GM23338 (cell line): ENCODE measurements at regions not wholly inside any gene's neighbourhood (a gene's known extent, or its start where the extent isn't known, plus 50 kb on each side); places are given as distances from the start of the nearest gene placed in this dataset.

Experiments used
- ATAC-seq: fragments of 200-7000 bp; cut with Tn5 transposase; 3 replicates; pipeline ENCODE4 v1.9.1; 2020
- DNase-seq: peaks from one replicate; pipeline ENCODE4 v3.0.0-alpha.2; 2015; ENCODE audit warnings: low spot score
- H2AFZ ChIP-seq: fragments of 200-600 bp; sonication (generic); 2 replicates; pipeline ENCODE4 v1.8.0; 2016; ENCODE audit warnings: antibody characterized with exemption, mild to moderate bottlenecking, moderate library complexity
- H3F3A ChIP-seq: fragments of 200-600 bp; sonication (generic); replicated peaks from 2 replicates; pipeline ENCODE4 v1.8.0; 2017; ENCODE audit warnings: antibody characterized with exemption, mixed run types, low read depth
- H3K27ac ChIP-seq: fragments of 200-600 bp; sonication (generic); 2 replicates; pipeline ENCODE4 v1.6.1; 2016; ENCODE audit warnings: low read depth
- H3K27me3 ChIP-seq: fragments of 200-600 bp; sonication (generic); 2 replicates; pipeline ENCODE4 v1.8.0; 2016; ENCODE audit warnings: mild to moderate bottlenecking, mixed run types, moderate library complexity; ENCODE audit not compliant: insufficient read depth
- H3K36me3 ChIP-seq: fragments of 200-600 bp; sonication (generic); 2 replicates; pipeline ENCODE4 v1.8.0; 2016; ENCODE audit warnings: mild to moderate bottlenecking; ENCODE audit not compliant: insufficient read depth
- H3K4me1 ChIP-seq: fragments of 200-600 bp; sonication (generic); 2 replicates; pipeline ENCODE4 v1.8.0; 2016; ENCODE audit warnings: mild to moderate bottlenecking, moderate library complexity; ENCODE audit not compliant: insufficient read depth
- H3K4me2 ChIP-seq: fragments of 200-600 bp; sonication (generic); 2 replicates; pipeline ENCODE4 v1.7.1; 2017; ENCODE audit warnings: mixed run types
- H3K4me3 ChIP-seq: fragments of 200-600 bp; sonication (generic); 2 replicates; pipeline ENCODE4 v1.6.1; 2016; ENCODE audit warnings: mixed run types
- H3K79me2 ChIP-seq: fragments of 200-600 bp; sonication (generic); replicated peaks from 2 replicates; pipeline ENCODE4 v1.8.0; 2017; ENCODE audit warnings: mild to moderate bottlenecking; ENCODE audit not compliant: insufficient read depth
- H3K9me2 ChIP-seq: fragments of 200-600 bp; sonication (generic); 2 replicates; pipeline ENCODE4 v1.8.0; 2017; ENCODE audit not compliant: insufficient read depth
- H4K20me1 ChIP-seq: fragments of 200-600 bp; sonication (generic); replicated peaks from 2 replicates; pipeline ENCODE4 v1.8.0; 2017; ENCODE audit warnings: mild to moderate bottlenecking; ENCODE audit not compliant: insufficient read depth
- H3K27ac Mint-ChIP-seq: 2 replicates; pipeline ENCODE4 v1.8.0; 2020; ENCODE audit warnings: inconsistent platforms, mild to moderate bottlenecking, moderate library complexity, mixed read lengths
- H3K27me3 Mint-ChIP-seq: 3 replicates; pipeline ENCODE4 v1.8.0; 2022; ENCODE audit warnings: low read depth, mild to moderate bottlenecking, moderate library complexity, mixed read lengths, inconsistent platforms; ENCODE audit not compliant: insufficient read depth, poor library complexity
- H3K36me3 Mint-ChIP-seq: 3 replicates; pipeline ENCODE4 v1.8.0; 2021; ENCODE audit warnings: low read depth, mild to moderate bottlenecking, inconsistent platforms, moderate library complexity, mixed read lengths
- H3K4me1 Mint-ChIP-seq: 3 replicates; pipeline ENCODE4 v1.8.0; 2020; ENCODE audit warnings: mild to moderate bottlenecking, inconsistent platforms, mixed read lengths
- H3K4me3 Mint-ChIP-seq: 3 replicates; pipeline ENCODE4 v1.8.0; 2021; ENCODE audit warnings: moderate library complexity, mild to moderate bottlenecking, inconsistent platforms, mixed read lengths
- H3K9me3 Mint-ChIP-seq: 3 replicates; pipeline ENCODE4 v1.8.0; 2020; ENCODE audit warnings: moderate library complexity, mild to moderate bottlenecking, inconsistent platforms, mixed read lengths
- CREB1 ChIP-seq: fragments of 250-450 bp; sonication (Bioruptor Pico); IDR thresholded peaks from 2 replicates; pipeline ENCODE4 v1.5.0; 2020; ENCODE audit warnings: low read depth, mild to moderate bottlenecking, moderate library complexity
- EZH2 ChIP-seq: fragments of 200-600 bp; sonication (generic); IDR thresholded peaks from one replicate; pipeline ENCODE4 v1.8.0; 2017; ENCODE audit warnings: antibody characterized with exemption, mild to moderate bottlenecking, low read depth; ENCODE audit not compliant: unreplicated experiment
- EZH2phosphoT487 ChIP-seq: fragments of 200-600 bp; sonication (generic); IDR thresholded peaks from one replicate; pipeline ENCODE4 v1.8.1; 2018; ENCODE audit warnings: antibody characterized with exemption; ENCODE audit not compliant: unreplicated experiment
- JUNB ChIP-seq: IDR thresholded peaks from one replicate; pipeline ENCODE4 v1.6.1; 2016; ENCODE audit warnings: antibody characterized with exemption; ENCODE audit not compliant: unreplicated experiment
- NANOG ChIP-seq: IDR thresholded peaks from 2 replicates; pipeline ENCODE4 v1.6.1; 2016; ENCODE audit warnings: antibody characterized with exemption, borderline replicate concordance
- POLR2AphosphoS5 ChIP-seq: IDR thresholded peaks from 2 replicates; pipeline ENCODE4 v1.6.1; 2016; ENCODE audit warnings: antibody characterized with exemption, low read depth
- STAT1 ChIP-seq: IDR thresholded peaks from one replicate; pipeline ENCODE4 v1.6.1; 2016; ENCODE audit warnings: antibody characterized with exemption; ENCODE audit not compliant: unreplicated experiment
- ZNF114 ChIP-seq: fragments of 250-450 bp; sonication (Bioruptor Pico); IDR thresholded peaks from 2 replicates; pipeline ENCODE4 v1.5.0; 2020; ENCODE audit warnings: mild to moderate bottlenecking, moderate library complexity
- ZNF331 ChIP-seq: fragments of 250-450 bp; sonication (Bioruptor Pico); IDR thresholded peaks from 2 replicates; pipeline ENCODE4 v1.5.0; 2020; ENCODE audit warnings: low read depth, mild to moderate bottlenecking, moderate library complexity
- TF ChIP-seq, protein P1 (sequence below), 2 experiments: fragments of 200-600 bp in 1 of 2; sonication (generic) in 1 of 2; conservative IDR thresholded peaks; 2 replicates each; pipeline versions ENCODE4 v1.5.1 to v1.6.1; 2016 to 2017; ENCODE audit warnings: antibody characterized with exemption in 2 of 2, low read depth in 2 of 2, mild to moderate bottlenecking in 2 of 2, moderate library complexity in 1 of 2
- TF ChIP-seq, protein P2 (sequence below): IDR thresholded peaks from one replicate; pipeline ENCODE4 v1.6.1; 2018; ENCODE audit warnings: antibody characterized with exemption; ENCODE audit not compliant: unreplicated experiment
- TF ChIP-seq, protein P3 (sequence below): IDR thresholded peaks from 2 replicates; pipeline ENCODE4 v1.6.1; 2016; ENCODE audit warnings: antibody characterized with exemption

DNA sequence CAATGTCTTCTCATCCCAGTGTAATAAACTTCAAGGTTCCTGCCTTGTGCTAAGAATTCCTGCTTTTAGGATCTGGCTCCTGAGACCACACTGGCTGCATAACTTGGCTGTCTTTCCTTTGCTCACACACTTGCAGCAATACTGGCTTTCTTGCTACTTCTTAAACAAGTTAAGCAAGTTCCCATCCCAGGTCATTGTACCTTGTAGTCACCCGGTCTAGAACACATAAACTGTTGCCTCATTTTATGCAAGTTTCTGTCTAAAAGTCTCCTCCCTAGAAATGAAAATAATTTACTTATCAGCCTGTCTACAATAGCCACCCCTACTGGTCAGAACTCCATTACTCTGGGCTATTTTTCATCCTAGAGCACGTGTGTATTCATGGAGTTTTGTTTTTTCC, 887.9 kb upstream of the FAM98A start:
- peak overlapping the region; percentile 53 for H2AFZ ChIP-seq
- H3F3A ChIP-seq: no peaks in the 10 kb centered on the region
- no peaks in the 10 kb centered on the region for H3K36me3 Mint-ChIP-seq
- H3K79me2 ChIP-seq: no peaks in the 10 kb centered on the region
- H3K4me1 ChIP-seq: no peaks in the 10 kb centered on the region
- H3K27ac ChIP-seq: no peak overlapping the region
- H3K4me3 Mint-ChIP-seq: no peak overlapping the region
- DNase-seq (no peak), ATAC-seq (no peak)
- no peaks in the 10 kb centered on the region for H3K9me3 Mint-ChIP-seq
- H3K9me2 ChIP-seq: no peaks in the 10 kb centered on the region
- no peaks in the 10 kb centered on the region for H3K36me3 ChIP-seq
- H3K4me3 ChIP-seq: no peak overlapping the region
- no peak overlapping the region for H3K27ac Mint-ChIP-seq
- H3K4me1 Mint-ChIP-seq: no peaks in the 10 kb centered on the region
- H3K4me2 ChIP-seq: no peak overlapping the region
- no peaks in the 10 kb centered on the region for H4K20me1 ChIP-seq
- TF ChIP-seq NANOG (no peak), ZNF331 (CRISPR knock-in tag) (no peak), JUNB (no peak)
- TF ChIP-seq, protein P1, sequence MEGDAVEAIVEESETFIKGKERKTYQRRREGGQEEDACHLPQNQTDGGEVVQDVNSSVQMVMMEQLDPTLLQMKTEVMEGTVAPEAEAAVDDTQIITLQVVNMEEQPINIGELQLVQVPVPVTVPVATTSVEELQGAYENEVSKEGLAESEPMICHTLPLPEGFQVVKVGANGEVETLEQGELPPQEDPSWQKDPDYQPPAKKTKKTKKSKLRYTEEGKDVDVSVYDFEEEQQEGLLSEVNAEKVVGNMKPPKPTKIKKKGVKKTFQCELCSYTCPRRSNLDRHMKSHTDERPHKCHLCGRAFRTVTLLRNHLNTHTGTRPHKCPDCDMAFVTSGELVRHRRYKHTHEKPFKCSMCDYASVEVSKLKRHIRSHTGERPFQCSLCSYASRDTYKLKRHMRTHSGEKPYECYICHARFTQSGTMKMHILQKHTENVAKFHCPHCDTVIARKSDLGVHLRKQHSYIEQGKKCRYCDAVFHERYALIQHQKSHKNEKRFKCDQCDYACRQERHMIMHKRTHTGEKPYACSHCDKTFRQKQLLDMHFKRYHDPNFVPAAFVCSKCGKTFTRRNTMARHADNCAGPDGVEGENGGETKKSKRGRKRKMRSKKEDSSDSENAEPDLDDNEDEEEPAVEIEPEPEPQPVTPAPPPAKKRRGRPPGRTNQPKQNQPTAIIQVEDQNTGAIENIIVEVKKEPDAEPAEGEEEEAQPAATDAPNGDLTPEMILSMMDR (conservative IDR thresholded peaks at IDR 0.05; ENCODE audit: low read depth in 2 of 2): peak in 1 of 2 experiments; percentile 17; a peak in 1 of 4 replicates
- H3K27me3 ChIP-seq: no peaks in the 10 kb centered on the region
- H3K27me3 Mint-ChIP-seq: no peaks in the 10 kb centered on the region

DNA sequence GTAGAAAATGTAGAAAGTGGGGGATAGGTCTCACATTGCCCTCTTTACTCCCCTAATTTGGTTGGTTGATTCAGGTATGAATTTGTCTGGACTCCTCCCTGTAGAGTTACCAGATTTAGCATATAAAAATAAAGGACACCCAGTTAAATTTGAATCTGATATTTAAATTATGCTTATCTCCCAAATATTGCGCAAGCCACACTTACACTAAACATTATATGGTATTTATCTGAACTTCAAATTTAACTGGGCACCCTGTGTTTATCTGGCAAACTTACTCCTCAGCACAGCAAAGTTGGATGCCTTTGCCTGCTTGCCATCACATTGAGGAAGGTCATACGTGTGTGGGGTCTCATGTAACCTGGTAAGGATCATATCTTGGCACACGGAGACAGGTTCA, 882.4 kb upstream of the FAM98A start:
- no peak for ATAC-seq
- 0 out of 2 replicates have a peak, but pooled peaks cover 3% of the 10 kb centered on the region for H3K9me2 ChIP-seq
- H3K4me2 ChIP-seq: no peak overlapping the region
- H4K20me1 ChIP-seq: no peaks in the 10 kb centered on the region
- H3F3A ChIP-seq: no peaks in the 10 kb centered on the region
- Mint-ChIP-seq H3K27ac (no peak overlapping the region), H3K4me3 (no peak overlapping the region), H3K9me3 (no peaks in the 10 kb centered on the region), H3K27me3 (no peaks in the 10 kb centered on the region), H3K4me1 (no peaks in the 10 kb centered on the region), H3K36me3 (no peaks in the 10 kb centered on the region)
- no peaks in the 10 kb centered on the region for H3K4me1 ChIP-seq
- H3K79me2 ChIP-seq: no peaks in the 10 kb centered on the region
- no peak overlapping the region for H2AFZ ChIP-seq
- no peaks in the 10 kb centered on the region for H3K27me3 ChIP-seq
- no peak overlapping the region for H3K4me3 ChIP-seq
- no peak for DNase-seq
- no peaks in the 10 kb centered on the region for H3K36me3 ChIP-seq
- H3K27ac ChIP-seq: no peak overlapping the region
- no peak for TF ChIP-seq CREB1 (CRISPR knock-in tag)
- TF ChIP-seq, protein P2, sequence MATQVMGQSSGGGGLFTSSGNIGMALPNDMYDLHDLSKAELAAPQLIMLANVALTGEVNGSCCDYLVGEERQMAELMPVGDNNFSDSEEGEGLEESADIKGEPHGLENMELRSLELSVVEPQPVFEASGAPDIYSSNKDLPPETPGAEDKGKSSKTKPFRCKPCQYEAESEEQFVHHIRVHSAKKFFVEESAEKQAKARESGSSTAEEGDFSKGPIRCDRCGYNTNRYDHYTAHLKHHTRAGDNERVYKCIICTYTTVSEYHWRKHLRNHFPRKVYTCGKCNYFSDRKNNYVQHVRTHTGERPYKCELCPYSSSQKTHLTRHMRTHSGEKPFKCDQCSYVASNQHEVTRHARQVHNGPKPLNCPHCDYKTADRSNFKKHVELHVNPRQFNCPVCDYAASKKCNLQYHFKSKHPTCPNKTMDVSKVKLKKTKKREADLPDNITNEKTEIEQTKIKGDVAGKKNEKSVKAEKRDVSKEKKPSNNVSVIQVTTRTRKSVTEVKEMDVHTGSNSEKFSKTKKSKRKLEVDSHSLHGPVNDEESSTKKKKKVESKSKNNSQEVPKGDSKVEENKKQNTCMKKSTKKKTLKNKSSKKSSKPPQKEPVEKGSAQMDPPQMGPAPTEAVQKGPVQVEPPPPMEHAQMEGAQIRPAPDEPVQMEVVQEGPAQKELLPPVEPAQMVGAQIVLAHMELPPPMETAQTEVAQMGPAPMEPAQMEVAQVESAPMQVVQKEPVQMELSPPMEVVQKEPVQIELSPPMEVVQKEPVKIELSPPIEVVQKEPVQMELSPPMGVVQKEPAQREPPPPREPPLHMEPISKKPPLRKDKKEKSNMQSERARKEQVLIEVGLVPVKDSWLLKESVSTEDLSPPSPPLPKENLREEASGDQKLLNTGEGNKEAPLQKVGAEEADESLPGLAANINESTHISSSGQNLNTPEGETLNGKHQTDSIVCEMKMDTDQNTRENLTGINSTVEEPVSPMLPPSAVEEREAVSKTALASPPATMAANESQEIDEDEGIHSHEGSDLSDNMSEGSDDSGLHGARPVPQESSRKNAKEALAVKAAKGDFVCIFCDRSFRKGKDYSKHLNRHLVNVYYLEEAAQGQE: no peak
- TF ChIP-seq, protein P3, sequence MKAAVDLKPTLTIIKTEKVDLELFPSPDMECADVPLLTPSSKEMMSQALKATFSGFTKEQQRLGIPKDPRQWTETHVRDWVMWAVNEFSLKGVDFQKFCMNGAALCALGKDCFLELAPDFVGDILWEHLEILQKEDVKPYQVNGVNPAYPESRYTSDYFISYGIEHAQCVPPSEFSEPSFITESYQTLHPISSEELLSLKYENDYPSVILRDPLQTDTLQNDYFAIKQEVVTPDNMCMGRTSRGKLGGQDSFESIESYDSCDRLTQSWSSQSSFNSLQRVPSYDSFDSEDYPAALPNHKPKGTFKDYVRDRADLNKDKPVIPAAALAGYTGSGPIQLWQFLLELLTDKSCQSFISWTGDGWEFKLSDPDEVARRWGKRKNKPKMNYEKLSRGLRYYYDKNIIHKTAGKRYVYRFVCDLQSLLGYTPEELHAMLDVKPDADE: no peak
- TF ChIP-seq, protein P1 (conservative IDR thresholded peaks at IDR 0.05; ENCODE audit: low read depth in 2 of 2): no peak
- TF ChIP-seq STAT1: no peak
- no peak for TF ChIP-seq POLR2AphosphoS5
- no peak for TF ChIP-seq ZNF114
- no peak for TF ChIP-seq EZH2phosphoT487
- TF ChIP-seq EZH2: no peak
- TF ChIP-seq JUNB: no peak
